ENCODE measurements at regions not wholly inside any gene's neighbourhood (a gene's known extent, or its start where the extent isn't known, plus 50 kb on each side); places are given as distances from the start of the nearest gene placed in this dataset.

DNA sequence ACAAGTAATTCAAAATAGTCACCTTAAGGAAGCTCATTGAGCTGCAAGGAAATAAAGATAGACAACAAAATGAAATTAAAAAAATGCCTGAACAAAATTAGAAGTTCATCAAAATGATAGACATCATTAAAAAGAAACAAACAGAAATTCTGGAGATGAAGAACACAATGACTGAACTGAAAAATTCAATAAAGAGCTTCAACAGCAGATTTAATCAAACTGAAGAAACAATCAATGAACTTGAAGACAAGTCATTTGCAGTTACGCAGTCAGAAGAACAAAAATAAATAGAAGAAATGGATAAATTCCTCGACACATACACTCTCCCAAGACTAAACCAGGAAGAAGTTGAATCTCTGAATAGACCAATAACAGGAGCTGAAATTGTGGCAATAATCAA, 390.0 kb upstream of the SPAG17 start:
- TF ChIP-seq EZH2phosphoT487 (IDR thresholded peaks at IDR 0.05; ENCODE audit: low read depth, severe bottlenecking, unreplicated experiment): no peak
- TF ChIP-seq, protein P1, sequence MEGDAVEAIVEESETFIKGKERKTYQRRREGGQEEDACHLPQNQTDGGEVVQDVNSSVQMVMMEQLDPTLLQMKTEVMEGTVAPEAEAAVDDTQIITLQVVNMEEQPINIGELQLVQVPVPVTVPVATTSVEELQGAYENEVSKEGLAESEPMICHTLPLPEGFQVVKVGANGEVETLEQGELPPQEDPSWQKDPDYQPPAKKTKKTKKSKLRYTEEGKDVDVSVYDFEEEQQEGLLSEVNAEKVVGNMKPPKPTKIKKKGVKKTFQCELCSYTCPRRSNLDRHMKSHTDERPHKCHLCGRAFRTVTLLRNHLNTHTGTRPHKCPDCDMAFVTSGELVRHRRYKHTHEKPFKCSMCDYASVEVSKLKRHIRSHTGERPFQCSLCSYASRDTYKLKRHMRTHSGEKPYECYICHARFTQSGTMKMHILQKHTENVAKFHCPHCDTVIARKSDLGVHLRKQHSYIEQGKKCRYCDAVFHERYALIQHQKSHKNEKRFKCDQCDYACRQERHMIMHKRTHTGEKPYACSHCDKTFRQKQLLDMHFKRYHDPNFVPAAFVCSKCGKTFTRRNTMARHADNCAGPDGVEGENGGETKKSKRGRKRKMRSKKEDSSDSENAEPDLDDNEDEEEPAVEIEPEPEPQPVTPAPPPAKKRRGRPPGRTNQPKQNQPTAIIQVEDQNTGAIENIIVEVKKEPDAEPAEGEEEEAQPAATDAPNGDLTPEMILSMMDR (IDR thresholded peaks at IDR 0.05; ENCODE audit: poor library complexity): no peak

All from hepatocyte (in vitro differentiated cells).